Spleen (tissue), 7 donors: ENCODE measurements at regions not wholly inside any gene's neighbourhood (a gene's known extent, or its start where the extent isn't known, plus 50 kb on each side); places are given as distances from the start of the nearest gene placed in this dataset.

Source experiments
- CTCF ChIP-seq, 11 experiments: fragments of 200-600 bp in 7 of 11; fragments of 450-650 bp in 4 of 11; sonication (generic) in 4 of 11; IDR thresholded peaks in 8 of 11; conservative IDR thresholded peaks in 3 of 11; 1 replicate in 7 of 11; 2 replicates in 4 of 11; pipeline versions ENCODE4 v1.4.0 to v1.8.0; 2016 to 2021; ENCODE audit warnings: antibody characterized with exemption in 11 of 11, inconsistent platforms in 4 of 11, mild to moderate bottlenecking in 1 of 11
- POLR2A ChIP-seq, 3 donors: fragments of 450-650 bp; IDR thresholded peaks; one replicate each; pipeline ENCODE4 v1.5.1; 2017; ENCODE audit warnings: antibody characterized with exemption in 3 of 3, mild to moderate bottlenecking in 1 of 3
- POLR2AphosphoS5 ChIP-seq, 3 donors: sonication (generic); formaldehyde crosslinking; IDR thresholded peaks; one replicate each; pipeline ENCODE4 v1.5.1; 2017; ENCODE audit warnings: antibody characterized with exemption in 3 of 3
- donor health status: DM: no; HTN: no; CAD: no; lungs with moderate emphysema.
- donor health status: DM: no; HTN: no; CAD: no.
- donor health status: DM: no; HTN: no; CAD: no.

- TF ChIP-seq CTCF (IDR thresholded peaks at IDR 0.05 in 8 of 11, conservative IDR thresholded peaks at IDR 0.05 in 3 of 11) (no peak), POLR2AphosphoS5 (IDR thresholded peaks at IDR 0.05) (no peak), POLR2A (IDR thresholded peaks at IDR 0.05) (no peak)
These were observed 109.8 kb upstream of the ALK start for GRCh38 chr2:30031184-30031583.
